SK-N-DZ (cell line): ENCODE measurements at regions not wholly inside any gene's neighbourhood (a gene's known extent, or its start where the extent isn't known, plus 50 kb on each side); places are given as distances from the start of the nearest gene placed in this dataset.
"Not testable (repeated sequence)": the region's sequence is repeated elsewhere in the genome, so short reads cannot be mapped to it uniquely, and the experiment has no call there.

ENCODE experiments used
- DNase-seq: peaks from one replicate; pipeline ENCODE4 v3.0.0-alpha.2; 2015; ENCODE audit warnings: low spot score

- no peak for DNase-seq
Measured at GRCh38 chr21:19981938-19982337, 1016.3 kb upstream of the NCAM2 start.

GRCh38 chr21:19986396-19986795 lies 1011.8 kb upstream of the NCAM2 start:
- DNase-seq, result no peak

DNA sequence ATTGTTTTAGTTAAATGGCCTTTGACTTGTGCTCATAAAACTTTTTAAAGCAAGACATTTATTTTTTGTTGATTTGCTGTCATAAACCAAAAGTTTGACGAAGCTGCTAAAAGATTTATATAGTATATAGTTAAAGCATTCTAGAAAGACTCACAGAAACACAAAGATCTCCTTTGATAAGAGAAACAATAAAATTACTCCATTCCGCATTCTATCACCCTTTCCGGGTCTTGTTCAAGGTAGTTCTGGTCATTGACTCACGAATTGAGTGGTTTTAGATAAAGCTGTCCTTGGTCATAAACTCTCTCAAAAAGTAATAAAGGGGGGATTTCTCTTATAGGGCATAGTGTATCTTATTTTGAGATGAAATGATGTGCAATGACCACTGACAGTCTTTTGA lies 1010.5 kb upstream of the NCAM2 start:
- no peak for DNase-seq

GRCh38 chr21:19992540-19992939 lies 1005.7 kb upstream of the NCAM2 start:
- DNase-seq, result no peak

- DNase-seq, result no peak
Measured at GRCh38 chr21:19993268-19993667, 1004.9 kb upstream of the NCAM2 start.

GRCh38 chr21:19995253-19995652 lies 1003.0 kb upstream of the NCAM2 start:
- DNase-seq, result no peak

DNA sequence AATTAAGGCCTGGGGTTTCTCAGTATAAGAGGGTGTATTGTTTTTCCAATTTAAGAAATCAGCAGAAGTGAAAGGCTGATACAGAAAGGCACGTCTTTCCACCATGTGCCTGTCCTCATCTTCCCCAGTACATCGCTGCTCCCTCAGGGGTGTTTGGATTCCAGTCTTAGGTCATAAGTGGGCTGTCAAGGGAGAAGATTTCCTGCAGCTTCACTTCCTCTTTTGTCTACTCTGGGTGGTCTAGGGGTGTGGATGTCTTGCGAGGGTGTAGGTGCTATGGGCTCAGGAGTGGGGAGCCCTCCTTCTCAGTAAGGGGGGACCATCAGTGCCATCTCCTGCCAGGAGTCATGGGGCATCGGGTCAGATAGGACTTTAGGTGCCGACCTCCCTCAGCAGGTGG lies 999.8 kb upstream of the NCAM2 start:
- DNase-seq, result no peak

- no peak for DNase-seq
Measured at GRCh38 chr21:19999369-20000272, 998.6 kb upstream of the NCAM2 start.

- DNase-seq, result no peak
Measured at GRCh38 chr21:20004367-20004766, 993.8 kb upstream of the NCAM2 start.

GRCh38 chr21:20010691-20011200 lies 987.5 kb upstream of the NCAM2 start:
- no peak for DNase-seq

DNA sequence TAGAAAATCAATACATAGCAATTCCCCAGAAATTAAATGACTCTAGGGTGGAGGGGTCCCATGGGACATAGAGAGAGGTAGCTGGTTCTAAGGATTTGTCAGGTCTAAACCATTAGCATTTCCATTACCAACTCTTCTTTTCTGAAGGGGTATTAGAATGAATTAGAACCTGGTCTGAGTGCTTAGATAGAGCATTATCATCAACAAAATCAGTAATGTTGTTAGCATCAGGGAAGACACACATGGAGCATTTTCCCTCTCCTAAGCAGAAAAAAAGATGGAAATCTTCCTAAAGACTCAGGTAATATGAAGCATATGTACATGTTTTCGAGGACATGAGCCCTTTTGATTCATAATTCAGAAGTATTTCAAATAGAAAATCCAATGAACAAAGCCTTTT lies 984.4 kb upstream of the NCAM2 start:
- peak; percentile 90 for DNase-seq

DNA sequence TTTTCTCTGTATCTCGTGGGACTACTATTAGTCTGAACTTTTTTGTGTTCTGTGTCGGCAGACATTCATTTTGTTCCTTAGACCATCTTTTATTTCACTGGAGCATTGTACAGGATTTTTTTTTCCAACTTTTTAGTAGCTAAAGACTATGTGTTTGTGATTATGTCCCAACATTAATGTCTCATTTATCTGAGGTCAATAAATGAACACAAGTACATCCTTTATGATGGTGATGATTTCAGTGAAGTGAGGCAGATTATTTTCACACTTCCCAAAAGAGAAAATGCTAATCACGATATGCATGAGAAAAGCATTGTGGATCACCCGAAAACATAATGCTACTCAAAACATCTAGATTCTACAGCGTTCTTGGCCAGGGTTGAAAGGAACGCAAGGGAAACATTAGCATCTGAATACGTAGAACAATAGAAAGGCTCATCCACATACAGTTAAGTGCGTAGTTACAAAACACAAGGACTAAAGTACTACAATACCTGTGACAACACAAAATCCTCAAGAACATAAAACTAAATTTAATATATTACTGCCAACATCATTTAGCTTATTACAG lies 981.7 kb upstream of the NCAM2 start:
- DNase-seq, result no peak

DNA sequence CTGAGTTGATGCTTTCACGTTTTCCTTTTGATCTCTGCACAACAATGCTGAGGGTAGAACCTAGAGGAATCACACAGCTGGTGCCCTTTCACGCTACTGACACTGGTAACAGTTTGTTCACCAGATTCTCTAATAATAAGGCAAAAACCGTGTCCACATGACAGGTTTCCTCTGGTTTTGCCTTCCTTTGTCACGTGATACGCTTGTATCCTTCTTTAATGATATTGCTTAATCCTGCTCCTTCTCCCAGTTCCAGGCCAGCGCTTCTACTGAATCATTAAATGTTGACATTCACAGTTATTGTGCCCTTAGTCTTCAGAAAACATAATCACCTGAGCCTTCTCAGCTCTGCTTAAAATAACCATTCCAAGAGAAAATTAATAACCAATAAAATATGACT lies 978.2 kb upstream of the NCAM2 start:
- no peak for DNase-seq

DNA sequence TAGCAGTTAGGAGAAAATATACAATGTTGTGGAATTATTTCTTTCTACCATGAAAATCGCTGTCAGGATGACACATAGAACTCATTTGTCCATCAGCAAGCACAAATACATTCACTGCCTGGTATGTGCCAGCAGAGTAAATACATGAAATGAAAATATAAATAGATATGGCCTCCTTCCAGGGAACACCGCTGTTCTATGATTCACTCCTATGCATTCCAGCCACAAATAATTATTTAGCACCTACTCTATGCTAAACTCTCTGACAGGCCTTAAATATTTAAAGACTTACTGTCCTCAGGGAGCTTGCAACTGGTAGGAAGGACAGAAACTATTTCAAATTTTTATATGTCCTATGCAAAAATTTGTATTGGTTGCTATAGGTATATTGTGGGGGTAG lies 975.0 kb upstream of the NCAM2 start:
- DNase-seq, result no peak

DNA sequence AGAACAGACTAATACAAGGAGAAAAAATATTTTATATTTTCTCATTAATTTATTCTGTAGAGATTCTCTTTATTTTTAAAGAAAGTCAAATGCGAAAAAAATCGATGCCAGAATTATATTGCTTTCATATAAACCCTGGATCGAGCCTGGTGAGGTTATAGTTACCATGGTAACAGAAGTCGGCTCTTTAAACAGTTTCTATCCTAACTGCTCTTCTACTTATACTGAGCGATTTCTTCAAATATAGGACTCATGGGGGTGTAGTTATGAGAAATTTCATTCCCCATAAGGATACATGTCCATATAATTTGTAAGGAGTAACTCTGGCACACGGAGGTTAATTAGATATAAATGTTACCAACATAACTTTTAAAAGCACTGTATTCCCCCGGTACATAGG lies 973.5 kb upstream of the NCAM2 start:
- DNase-seq, result no peak

DNA sequence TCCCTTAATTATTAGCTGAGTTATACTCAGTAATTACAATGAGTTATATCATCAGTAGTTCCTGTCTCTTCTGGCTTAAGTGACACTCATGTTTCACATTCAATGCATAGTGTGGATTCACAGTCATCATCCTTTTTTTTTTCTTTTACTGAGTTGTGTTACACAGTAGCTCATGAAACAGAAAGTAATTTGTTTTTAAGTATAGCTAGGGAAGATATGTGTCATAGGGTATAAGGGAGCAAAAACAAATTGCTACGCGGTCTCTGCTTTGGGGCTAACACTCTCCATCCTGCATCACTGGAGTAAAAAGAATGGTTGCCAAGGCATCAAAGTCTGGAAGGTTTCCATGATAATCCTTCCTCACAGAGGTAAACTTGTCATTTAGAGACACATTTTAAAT lies 971.7 kb upstream of the NCAM2 start:
- no peak for DNase-seq

- no peak for DNase-seq
Measured at GRCh38 chr21:20030390-20030789, 967.8 kb upstream of the NCAM2 start.

DNA sequence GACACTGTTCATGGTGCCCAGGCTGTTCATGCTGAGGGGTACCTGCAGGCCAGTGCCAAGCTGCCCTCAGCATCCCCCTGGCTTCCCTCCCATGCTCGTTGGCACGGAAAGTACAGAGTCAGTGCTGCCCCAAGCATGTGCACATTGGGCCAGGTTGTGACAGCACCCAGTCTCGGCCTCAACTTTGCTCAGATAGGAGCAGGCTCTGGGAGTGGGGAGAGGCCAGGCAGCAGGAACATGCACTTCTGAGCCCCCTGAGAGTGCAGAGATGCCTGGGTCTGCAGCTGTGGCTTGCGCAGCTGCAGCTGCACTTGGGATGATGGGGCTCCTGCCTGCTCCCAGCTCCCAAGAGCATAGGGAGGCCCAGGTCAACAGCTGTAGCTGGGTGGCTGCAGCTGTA lies 966.4 kb upstream of the NCAM2 start:
- DNase-seq, result no peak

GRCh38 chr21:20040768-20041167 lies 957.4 kb upstream of the NCAM2 start:
- peak; percentile 9 for DNase-seq

DNA sequence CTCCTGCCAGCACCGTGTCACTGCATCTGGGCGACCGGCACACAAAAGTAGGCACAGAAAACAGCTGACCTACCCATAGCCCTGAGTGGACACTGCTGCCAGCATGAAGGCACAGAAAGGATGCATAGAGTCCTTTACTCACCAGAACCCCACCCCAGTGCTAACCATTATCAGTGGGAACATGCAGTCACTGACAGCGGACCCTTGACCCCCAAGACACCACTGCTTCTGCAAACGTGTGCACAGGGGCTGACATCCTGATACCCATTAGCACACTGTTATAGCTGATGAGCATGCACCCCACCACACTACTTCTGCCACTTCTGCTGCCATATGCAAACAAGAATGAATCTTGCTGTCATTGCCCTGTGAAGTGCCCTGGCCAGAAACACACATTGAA lies 953.0 kb upstream of the NCAM2 start:
- DNase-seq, result no peak

- DNase-seq, result not testable (repeated sequence)
Measured at GRCh38 chr21:20048130-20048837, 949.9 kb upstream of the NCAM2 start.

- no peak for DNase-seq
Measured at GRCh38 chr21:20083336-20083735, 914.9 kb upstream of the NCAM2 start.
